MM.1S (cell line): ENCODE measurements at regions not wholly inside any gene's neighbourhood (a gene's known extent, or its start where the extent isn't known, plus 50 kb on each side); places are given as distances from the start of the nearest gene placed in this dataset.
A peak's percentile ranks its signal among the peaks of the same experiment; 100 is the strongest.

ENCODE experiments used
- DNase-seq: peaks from one replicate; pipeline ENCODE4 v3.0.0-alpha.2; 2015
- H2AFZ ChIP-seq: fragments of 300-600 bp; sonication (generic); 2 replicates; pipeline ENCODE4 v1.6.0; 2016; ENCODE audit warnings: antibody characterized with exemption, low read length
- H3F3A ChIP-seq: fragments of 300-600 bp; sonication (generic); 2 replicates; pipeline ENCODE4 v1.6.1; 2016; ENCODE audit warnings: mild to moderate bottlenecking, antibody characterized with exemption, low read length, moderate library complexity, mixed read lengths; ENCODE audit not compliant: insufficient read depth
- H3K27ac ChIP-seq: fragments of 300-600 bp; sonication (generic); 2 replicates; pipeline ENCODE4 v1.5.1; 2016; ENCODE audit warnings: mild to moderate bottlenecking, low read length
- H3K27me3 ChIP-seq: fragments of 300-600 bp; sonication (generic); replicated peaks from 2 replicates; pipeline ENCODE4 v1.6.0; 2016; ENCODE audit warnings: low read length; ENCODE audit not compliant: insufficient read depth
- H3K36me3 ChIP-seq: fragments of 300-600 bp; sonication (generic); replicated peaks from 2 replicates; pipeline ENCODE4 v1.6.1; 2016; ENCODE audit warnings: mild to moderate bottlenecking, low read length, mixed read lengths; ENCODE audit not compliant: insufficient read depth
- H3K4me1 ChIP-seq: fragments of 300-600 bp; sonication (generic); 2 replicates; pipeline ENCODE4 v1.6.1; 2016; ENCODE audit warnings: low read length, mixed read lengths
- H3K4me2 ChIP-seq: fragments of 300-600 bp; sonication (generic); 2 replicates; pipeline ENCODE4 v1.6.0; 2016; ENCODE audit warnings: low read depth, low read length
- H3K4me3 ChIP-seq: fragments of 300-600 bp; sonication (generic); 2 replicates; pipeline ENCODE4 v1.5.1; 2016; ENCODE audit warnings: low read length, mixed read lengths
- H3K79me2 ChIP-seq: fragments of 300-600 bp; sonication (generic); 2 replicates; pipeline ENCODE4 v1.6.1; 2016; ENCODE audit warnings: mixed run types, low read length, mixed read lengths
- H3K9ac ChIP-seq: fragments of 300-600 bp; sonication (generic); 2 replicates; pipeline ENCODE4 v1.6.1; 2016; ENCODE audit warnings: low read length, mixed read lengths
- H3K9me2 ChIP-seq: fragments of 300-600 bp; sonication (generic); replicated peaks from 2 replicates; pipeline ENCODE4 v1.6.1; 2016; ENCODE audit warnings: mild to moderate bottlenecking, low read length, mixed read lengths; ENCODE audit not compliant: insufficient read depth
- H3K9me3 ChIP-seq: fragments of 300-600 bp; sonication (generic); replicated peaks from 2 replicates; pipeline ENCODE4 v1.6.1; 2016; ENCODE audit warnings: mild to moderate bottlenecking, low read length, mixed read lengths; ENCODE audit not compliant: insufficient read depth
- H4K20me1 ChIP-seq: fragments of 300-600 bp; sonication (generic); 2 replicates; pipeline ENCODE4 v1.6.1; 2016; ENCODE audit warnings: mild to moderate bottlenecking, low read length, moderate library complexity, mixed read lengths; ENCODE audit not compliant: insufficient read depth
- CTCF ChIP-seq: fragments of 300-600 bp; sonication (generic); IDR thresholded peaks from 2 replicates; pipeline ENCODE4 v1.5.1; 2016; ENCODE audit warnings: antibody characterized with exemption, low read length, mixed read lengths
- EZH2 ChIP-seq: fragments of 300-600 bp; sonication (generic); optimal IDR thresholded peaks from 2 replicates; pipeline ENCODE3; 2017; ENCODE audit warnings: low read depth, mild to moderate bottlenecking, antibody characterized with exemption, low read length, mixed read lengths
- EZH2phosphoT487 ChIP-seq: fragments of 300-600 bp; sonication (generic); IDR thresholded peaks from 2 replicates; pipeline ENCODE4 v1.6.1; 2018; ENCODE audit warnings: antibody characterized with exemption, low read length

DNA sequence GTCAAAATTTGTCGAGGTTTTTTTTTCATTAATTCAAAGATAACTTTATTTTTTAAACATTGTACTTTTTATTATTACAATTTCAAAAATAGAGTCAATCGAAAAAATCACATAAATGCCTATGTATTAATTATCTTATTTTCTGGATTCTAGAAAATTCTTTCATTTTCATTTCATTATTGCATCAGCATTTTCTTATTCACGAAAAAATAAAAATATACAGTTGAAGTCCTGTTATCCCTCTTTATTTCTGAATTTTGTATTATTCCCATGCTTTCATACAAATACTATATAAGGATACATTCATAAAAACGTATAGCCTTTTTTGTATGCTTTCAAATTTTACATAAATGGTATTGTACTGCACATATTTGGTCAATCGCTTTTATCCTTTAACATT is 681.0 kb upstream of the USP24 start:
- no peak for DNase-seq
- H3K27me3 ChIP-seq, result no peaks in the 10 kb centered on the region
- no peaks in the 10 kb centered on the region for H3K9me2 ChIP-seq
- H2AFZ ChIP-seq, result no peak overlapping the region
- no peaks in the 10 kb centered on the region for H3K36me3 ChIP-seq
- H4K20me1 ChIP-seq, result no peaks in the 10 kb centered on the region
- H3F3A ChIP-seq, result no peaks in the 10 kb centered on the region
- H3K4me2 ChIP-seq, result no peak overlapping the region
- TF ChIP-seq EZH2phosphoT487 (no peak), CTCF (no peak), EZH2 (no peak)
- H3K27ac ChIP-seq, result no peak overlapping the region
- no peak overlapping the region for H3K4me3 ChIP-seq
- no peaks in the 10 kb centered on the region for H3K4me1 ChIP-seq
- no peaks in the 10 kb centered on the region for H3K9me3 ChIP-seq
- H3K79me2 ChIP-seq, result no peaks in the 10 kb centered on the region
- H3K9ac ChIP-seq, result no peak overlapping the region

- H4K20me1 ChIP-seq, result no peaks in the 10 kb centered on the region
- no peak overlapping the region for H3K4me3 ChIP-seq
- H3K4me2 ChIP-seq, result no peak overlapping the region
- no peaks in the 10 kb centered on the region for H3F3A ChIP-seq
- H3K36me3 ChIP-seq, result no peaks in the 10 kb centered on the region
- no peak overlapping the region for H3K27ac ChIP-seq
- no peaks in the 10 kb centered on the region for H3K9me2 ChIP-seq
- H3K4me1 ChIP-seq, result no peaks in the 10 kb centered on the region
- no peaks in the 10 kb centered on the region for H3K79me2 ChIP-seq
- H3K27me3 ChIP-seq, result no peaks in the 10 kb centered on the region
- no peak for DNase-seq
- no peak for TF ChIP-seq CTCF
- TF ChIP-seq EZH2phosphoT487, result no peak
- no peak for TF ChIP-seq EZH2
- H2AFZ ChIP-seq, result no peak overlapping the region
- no peaks in the 10 kb centered on the region for H3K9me3 ChIP-seq
- no peak overlapping the region for H3K9ac ChIP-seq
Measured at GRCh38 chr1:55894521-55894920, 679.4 kb upstream of the USP24 start.

GRCh38 chr1:55893155-55893554 is 678.0 kb upstream of the USP24 start:
- no peak overlapping the region for H3K4me3 ChIP-seq
- H3K36me3 ChIP-seq, result no peaks in the 10 kb centered on the region
- no peaks in the 10 kb centered on the region for H3K9me3 ChIP-seq
- H3K79me2 ChIP-seq, result no peaks in the 10 kb centered on the region
- H3K9ac ChIP-seq, result no peak overlapping the region
- no peaks in the 10 kb centered on the region for H3F3A ChIP-seq
- H3K9me2 ChIP-seq, result no peaks in the 10 kb centered on the region
- no peaks in the 10 kb centered on the region for H3K27me3 ChIP-seq
- no peak overlapping the region for H3K27ac ChIP-seq
- TF ChIP-seq CTCF (peak; percentile 41), EZH2phosphoT487 (no peak)
- no peaks in the 10 kb centered on the region for H3K4me1 ChIP-seq
- H2AFZ ChIP-seq, result no peak overlapping the region
- peak; percentile 71 for DNase-seq
- no peak overlapping the region for H3K4me2 ChIP-seq
- H4K20me1 ChIP-seq, result no peaks in the 10 kb centered on the region
